CD14-positive monocyte (primary cell): ENCODE measurements at regions not wholly inside any gene's neighbourhood (a gene's known extent, or its start where the extent isn't known, plus 50 kb on each side); places are given as distances from the start of the nearest gene placed in this dataset.

Experiments
- DNase-seq, 3 donors: peaks; one replicate each; pipeline ENCODE4 v3.0.0-alpha.2; 2011 to 2022
- H2AFZ ChIP-seq: 2 replicates; pipeline ENCODE4 v1.6.0; 2012; ENCODE audit warnings: mild to moderate bottlenecking, low read depth, low read length, inconsistent platforms; ENCODE audit not compliant: insufficient read depth, poor library complexity, severe bottlenecking
- H3K27ac ChIP-seq, 2 donors: 1 replicate in 1 of 2; 2 replicates in 1 of 2; pipeline ENCODE4 v1.5.1; 2012 to 2013; ENCODE audit warnings: low read length in 2 of 2, control low read depth in 1 of 2, inconsistent platforms in 1 of 2, low read depth in 1 of 2, mild to moderate bottlenecking in 1 of 2
- H3K27me3 ChIP-seq, 2 donors: one replicate each; pipeline versions ENCODE4 v1.6.0 to v1.6.1; 2011 to 2013; ENCODE audit warnings: low read length in 2 of 2; ENCODE audit not compliant: control insufficient read depth in 2 of 2, insufficient read depth in 2 of 2
- H3K36me3 ChIP-seq, 2 donors: replicated peaks in 1 of 2; 1 replicate in 1 of 2; 2 replicates in 1 of 2; pipeline versions ENCODE4 v1.5.1 to v1.6.1; 2012 to 2013; ENCODE audit warnings: low read length in 2 of 2, control low read depth in 1 of 2, inconsistent platforms in 1 of 2, mild to moderate bottlenecking in 1 of 2; ENCODE audit not compliant: insufficient read depth in 2 of 2, control insufficient read depth in 1 of 2
- H3K4me1 ChIP-seq, 2 donors: 1 replicate in 1 of 2; 2 replicates in 1 of 2; pipeline versions ENCODE4 v1.5.1 to v1.6.1; 2012 to 2013; ENCODE audit warnings: low read length in 2 of 2, control low read depth in 1 of 2, inconsistent platforms in 1 of 2, mild to moderate bottlenecking in 1 of 2, moderate library complexity in 1 of 2; ENCODE audit not compliant: insufficient read depth in 2 of 2, control insufficient read depth in 1 of 2
- H3K4me2 ChIP-seq: replicated peaks from 2 replicates; pipeline ENCODE3; 2012; ENCODE audit warnings: low read length, moderate library complexity, mild to moderate bottlenecking; ENCODE audit not compliant: poor library complexity, severe bottlenecking; ENCODE audit errors: extremely low read depth
- H3K4me3 ChIP-seq, 3 experiments: fragments of 200-600 bp in 1 of 3; sonication (generic) in 1 of 3; replicated peaks in 1 of 3; 1 replicate in 2 of 3; 2 replicates in 1 of 3; pipeline ENCODE4 v1.5.1; 2011 to 2013; ENCODE audit warnings: low read length in 3 of 3, mild to moderate bottlenecking in 3 of 3, control low read depth in 2 of 3, low read depth in 2 of 3, inconsistent platforms in 1 of 3, moderate library complexity in 1 of 3
- H3K79me2 ChIP-seq: 2 replicates; pipeline ENCODE4 v1.6.0; 2012; ENCODE audit warnings: mild to moderate bottlenecking, control low read depth, inconsistent platforms, low read length, moderate library complexity; ENCODE audit not compliant: insufficient read depth
- H3K9ac ChIP-seq: 2 replicates; pipeline ENCODE4 v1.6.0; 2017; ENCODE audit warnings: low read length, mild to moderate bottlenecking; ENCODE audit not compliant: insufficient read depth, poor library complexity, severe bottlenecking
- H3K9me3 ChIP-seq, 2 donors: replicated peaks in 1 of 2; 1 replicate in 1 of 2; 2 replicates in 1 of 2; pipeline versions ENCODE4 v1.5.1 to v1.6.1; 2012 to 2013; ENCODE audit warnings: low read length in 2 of 2, control low read depth in 1 of 2; ENCODE audit not compliant: control insufficient read depth in 1 of 2, insufficient read depth in 1 of 2
- H4K20me1 ChIP-seq: 2 replicates; pipeline ENCODE4 v1.6.0; 2012; ENCODE audit warnings: mild to moderate bottlenecking, low read length, control low read depth, moderate library complexity; ENCODE audit not compliant: insufficient read depth
- H3K27ac Mint-ChIP-seq, 7 donors: one replicate each; pipeline ENCODE4 v1.8.0; 2020; ENCODE audit warnings: mild to moderate bottlenecking in 7 of 7, mixed read lengths in 7 of 7, moderate library complexity in 6 of 7, inconsistent platforms in 2 of 7
- H3K27me3 Mint-ChIP-seq, 3 donors: one replicate each; pipeline ENCODE4 v1.8.0; 2021 to 2022; ENCODE audit warnings: low read depth in 3 of 3, mild to moderate bottlenecking in 3 of 3, mixed read lengths in 3 of 3, moderate library complexity in 3 of 3, inconsistent platforms in 1 of 3
- H3K36me3 Mint-ChIP-seq, 2 donors: one replicate each; pipeline ENCODE4 v1.8.0; 2020; ENCODE audit warnings: mixed read lengths in 2 of 2, inconsistent platforms in 1 of 2, mild to moderate bottlenecking in 1 of 2
- H3K4me1 Mint-ChIP-seq: one replicate; pipeline ENCODE4 v1.8.0; 2020; ENCODE audit warnings: mild to moderate bottlenecking, mixed read lengths
- H3K4me3 Mint-ChIP-seq, 2 donors: one replicate each; pipeline ENCODE4 v1.8.0; 2020; ENCODE audit warnings: mild to moderate bottlenecking in 2 of 2, mixed read lengths in 2 of 2, moderate library complexity in 1 of 2
- H3K9me3 Mint-ChIP-seq, 7 donors: one replicate each; pipeline ENCODE4 v1.8.0; 2020 to 2022; ENCODE audit warnings: mixed read lengths in 7 of 7, mild to moderate bottlenecking in 6 of 7, moderate library complexity in 6 of 7, inconsistent platforms in 2 of 7
- CTCF ChIP-seq: fragments of 200-600 bp; IDR thresholded peaks from one replicate; pipeline ENCODE4 v1.8.0; 2022; ENCODE audit warnings: antibody characterized with exemption, mild to moderate bottlenecking
- WGBS: methylation state at CpG from one replicate; pipeline ENCODE4 v1.1.5; 2013; ENCODE audit warnings: missing lambda C conversion rate; ENCODE audit not compliant: insufficient coverage; 5-methylcytosine and 5-hydroxymethylcytosine counted together
- intact Hi-C, 2 donors: fragments of 100-400 bp; cut with micrococcal nuclease; formaldehyde crosslinking; loops; one replicate each; pipeline versions ENCODE4 v1.15.0 to v1.15.1; 2023

- DNase-seq: no peak
- no CpG with 5 or more reads among the region's 2 CpGs for WGBS
- Histone ChIP-seq H2AFZ (no peak overlapping the region), H3K36me3 (no peaks in the 10 kb centered on the region), H3K4me3 (no peak overlapping the region), H3K4me2 (no peak overlapping the region), H3K9ac (no peak overlapping the region), H4K20me1 (no peaks in the 10 kb centered on the region), H3K27ac (no peak overlapping the region), H3K4me1 (no peaks in the 10 kb centered on the region), H3K9me3 (no peaks in the 10 kb centered on the region), H3K27me3 (no peaks in the 10 kb centered on the region), H3K79me2 (no peaks in the 10 kb centered on the region)
- Mint-ChIP-seq H3K27me3 (peaks cover 0 to 6% (median 2%) of the 10 kb centered on the region in 3 donors), H3K9me3 (peaks cover 0 to 8% (median 2%) of the 10 kb centered on the region in 7 donors), H3K4me3 (no peak overlapping the region), H3K4me1 (no peaks in the 10 kb centered on the region), H3K27ac (peak overlapping the region in 1 of 7 donors; percentile 43), H3K36me3 (no peaks in the 10 kb centered on the region)
- intact Hi-C loops: no loop called here
- TF ChIP-seq CTCF: no peak
Observed at GRCh38 chr6:63471654-63472053, 100.6 kb upstream of the LOC128125822 start.

GRCh38 chr6:63475707-63476106 lies 96.6 kb upstream of the LOC128125822 start:
- Mint-ChIP-seq H3K4me1 (no peaks in the 10 kb centered on the region), H3K4me3 (no peak overlapping the region), H3K36me3 (no peaks in the 10 kb centered on the region), H3K9me3 (peaks cover 0 to 5% (median 2%) of the 10 kb centered on the region in 7 donors), H3K27me3 (peaks cover 2 to 8% (median 3%) of the 10 kb centered on the region in 3 donors), H3K27ac (no peak overlapping the region)
- no CpG with 5 or more reads among the region's 1 CpG for WGBS
- no peaks in the 10 kb centered on the region for H3K27me3 ChIP-seq
- H3K36me3 ChIP-seq: no peaks in the 10 kb centered on the region
- H3K4me1 ChIP-seq: no peaks in the 10 kb centered on the region
- H3K9me3 ChIP-seq: no peaks in the 10 kb centered on the region
- no peak overlapping the region for H3K9ac ChIP-seq
- no peak for DNase-seq
- intact Hi-C loops: no loop called here
- TF ChIP-seq CTCF: no peak
- no peak overlapping the region for H3K4me2 ChIP-seq
- H2AFZ ChIP-seq: no peak overlapping the region
- H3K4me3 ChIP-seq: no peak overlapping the region
- H3K79me2 ChIP-seq: no peaks in the 10 kb centered on the region
- no peak overlapping the region for H3K27ac ChIP-seq
- no peaks in the 10 kb centered on the region for H4K20me1 ChIP-seq
